H1 (cell line): ENCODE measurements at regions not wholly inside any gene's neighbourhood (a gene's known extent, or its start where the extent isn't known, plus 50 kb on each side); places are given as distances from the start of the nearest gene placed in this dataset.

Experiments
- BACH1 ChIP-seq: IDR thresholded peaks from 2 replicates; pipeline ENCODE4 v1.6.1; 2012; ENCODE audit warnings: low read length, improper control_type of control experiment
- GTF2F1 ChIP-seq: IDR thresholded peaks from 2 replicates; pipeline ENCODE4 v1.6.1; 2012; ENCODE audit warnings: low read depth, low read length, improper control_type of control experiment, borderline replicate concordance
- POU5F1 ChIP-seq: IDR thresholded peaks from 2 replicates; pipeline ENCODE4 v1.6.1; 2011; ENCODE audit warnings: low read depth, mild to moderate bottlenecking, low read length, moderate library complexity
- SUZ12 ChIP-seq: fragments of 200-600 bp; sonication (generic); IDR thresholded peaks from 2 replicates; pipeline ENCODE4 v1.6.1; 2012; ENCODE audit warnings: mild to moderate bottlenecking, inconsistent platforms, low read length, moderate library complexity, mixed read lengths

DNA sequence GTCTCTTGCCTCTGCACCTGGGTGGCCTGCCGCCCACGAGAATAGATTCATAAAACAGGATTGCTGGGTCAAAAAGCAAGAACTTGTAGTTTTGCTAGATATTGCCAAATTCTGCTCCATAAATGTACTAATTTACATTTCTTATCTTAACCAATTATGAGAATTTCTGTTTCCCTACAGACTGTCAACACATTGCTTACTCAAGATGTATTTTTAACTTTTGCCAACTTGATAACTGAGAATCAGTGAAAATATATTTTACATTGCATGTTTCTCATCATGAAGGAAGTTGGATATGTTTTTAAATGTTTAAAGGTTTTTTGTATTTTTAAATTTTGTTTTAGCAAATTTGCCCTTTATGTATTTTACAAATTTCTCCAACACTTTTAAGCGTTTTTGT lies 664.8 kb downstream of the MMUT start (continued):
- no peak for TF ChIP-seq GTF2F1
- no peak for TF ChIP-seq BACH1
- TF ChIP-seq POU5F1 = no peak
- no peak for TF ChIP-seq SUZ12
